Left kidney (tissue), 1 donor: ENCODE measurements at regions not wholly inside any gene's neighbourhood (a gene's known extent, or its start where the extent isn't known, plus 50 kb on each side); places are given as distances from the start of the nearest gene placed in this dataset.

Experiments used
- DNase-seq: peaks from one replicate; pipeline ENCODE4 v3.0.0-alpha.2; 2013

- DNase-seq: no peak
Measured at GRCh38 chr15:38696109-38696727, 131.6 kb upstream of the RASGRP1 start.

GRCh38 chr15:38696790-38697495 lies 132.3 kb upstream of the RASGRP1 start:
- DNase-seq: no peak

GRCh38 chr15:38698254-38698653 lies 133.6 kb upstream of the RASGRP1 start:
- no peak for DNase-seq

- DNase-seq: peak; percentile 37
Measured at GRCh38 chr15:38699633-38700230, 135.1 kb upstream of the RASGRP1 start.

- no peak for DNase-seq
Measured at GRCh38 chr15:38701149-38701548, 136.5 kb upstream of the RASGRP1 start.

- DNase-seq: no peak
Measured at GRCh38 chr15:38702178-38702912, 137.7 kb upstream of the RASGRP1 start.

- DNase-seq: peak; percentile 39
Measured at GRCh38 chr15:38705436-38706219, 141.0 kb upstream of the RASGRP1 start.

GRCh38 chr15:38706956-38707355 lies 142.3 kb upstream of the RASGRP1 start:
- DNase-seq: no peak

- DNase-seq: peak; percentile 66
Measured at GRCh38 chr15:38707802-38708671, 143.4 kb upstream of the RASGRP1 start.

GRCh38 chr15:38708672-38709180 lies 144.1 kb upstream of the RASGRP1 start:
- no peak for DNase-seq

GRCh38 chr15:38709196-38709595 lies 144.6 kb upstream of the RASGRP1 start:
- DNase-seq: no peak

- no peak for DNase-seq
Measured at GRCh38 chr15:38714309-38715072, 149.9 kb upstream of the RASGRP1 start.

GRCh38 chr15:38720893-38721567 lies 156.4 kb upstream of the RASGRP1 start:
- DNase-seq: no peak

- no peak for DNase-seq
Measured at GRCh38 chr15:38721568-38721945, 156.9 kb upstream of the RASGRP1 start.

GRCh38 chr15:38722236-38722635 lies 157.6 kb upstream of the RASGRP1 start:
- no peak for DNase-seq

GRCh38 chr15:38724827-38725226 lies 160.2 kb upstream of the RASGRP1 start:
- no peak for DNase-seq

GRCh38 chr15:38726187-38726586 lies 161.6 kb upstream of the RASGRP1 start:
- DNase-seq: no peak

GRCh38 chr15:38733331-38733730 lies 168.7 kb upstream of the RASGRP1 start:
- no peak for DNase-seq

GRCh38 chr15:38740206-38740605 lies 175.6 kb upstream of the RASGRP1 start:
- DNase-seq: no peak
